GM23338 (cell line): ENCODE measurements at regions not wholly inside any gene's neighbourhood (a gene's known extent, or its start where the extent isn't known, plus 50 kb on each side); places are given as distances from the start of the nearest gene placed in this dataset.

ENCODE experiments used
- CREB1 ChIP-seq: fragments of 250-450 bp; sonication (Bioruptor Pico); IDR thresholded peaks from 2 replicates; pipeline ENCODE4 v1.5.0; 2020; ENCODE audit warnings: low read depth, mild to moderate bottlenecking, moderate library complexity
- EZH2 ChIP-seq: fragments of 200-600 bp; sonication (generic); IDR thresholded peaks from one replicate; pipeline ENCODE4 v1.8.0; 2017; ENCODE audit warnings: antibody characterized with exemption, mild to moderate bottlenecking, low read depth; ENCODE audit not compliant: unreplicated experiment
- EZH2phosphoT487 ChIP-seq: fragments of 200-600 bp; sonication (generic); IDR thresholded peaks from one replicate; pipeline ENCODE4 v1.8.1; 2018; ENCODE audit warnings: antibody characterized with exemption; ENCODE audit not compliant: unreplicated experiment
- JUNB ChIP-seq: IDR thresholded peaks from one replicate; pipeline ENCODE4 v1.6.1; 2016; ENCODE audit warnings: antibody characterized with exemption; ENCODE audit not compliant: unreplicated experiment
- NANOG ChIP-seq: IDR thresholded peaks from 2 replicates; pipeline ENCODE4 v1.6.1; 2016; ENCODE audit warnings: antibody characterized with exemption, borderline replicate concordance
- POLR2AphosphoS5 ChIP-seq: IDR thresholded peaks from 2 replicates; pipeline ENCODE4 v1.6.1; 2016; ENCODE audit warnings: antibody characterized with exemption, low read depth
- REST ChIP-seq: IDR thresholded peaks from one replicate; pipeline ENCODE4 v1.6.1; 2018; ENCODE audit warnings: antibody characterized with exemption; ENCODE audit not compliant: unreplicated experiment
- STAT1 ChIP-seq: IDR thresholded peaks from one replicate; pipeline ENCODE4 v1.6.1; 2016; ENCODE audit warnings: antibody characterized with exemption; ENCODE audit not compliant: unreplicated experiment
- ZNF331 ChIP-seq: fragments of 250-450 bp; sonication (Bioruptor Pico); IDR thresholded peaks from 2 replicates; pipeline ENCODE4 v1.5.0; 2020; ENCODE audit warnings: low read depth, mild to moderate bottlenecking, moderate library complexity
- TF ChIP-seq, protein P1 (sequence below), 2 experiments: fragments of 200-600 bp in 1 of 2; sonication (generic) in 1 of 2; conservative IDR thresholded peaks; 2 replicates each; pipeline versions ENCODE4 v1.5.1 to v1.6.1; 2016 to 2017; ENCODE audit warnings: antibody characterized with exemption in 2 of 2, low read depth in 2 of 2, mild to moderate bottlenecking in 2 of 2, moderate library complexity in 1 of 2
- TF ChIP-seq, protein P2 (sequence below): IDR thresholded peaks from 2 replicates; pipeline ENCODE4 v1.6.1; 2016; ENCODE audit warnings: antibody characterized with exemption
- TF ChIP-seq, protein P3 (sequence below): fragments of 250-450 bp; sonication (Bioruptor Pico); IDR thresholded peaks from 2 replicates; pipeline ENCODE4 v1.5.0; 2020; ENCODE audit warnings: mild to moderate bottlenecking, moderate library complexity

DNA sequence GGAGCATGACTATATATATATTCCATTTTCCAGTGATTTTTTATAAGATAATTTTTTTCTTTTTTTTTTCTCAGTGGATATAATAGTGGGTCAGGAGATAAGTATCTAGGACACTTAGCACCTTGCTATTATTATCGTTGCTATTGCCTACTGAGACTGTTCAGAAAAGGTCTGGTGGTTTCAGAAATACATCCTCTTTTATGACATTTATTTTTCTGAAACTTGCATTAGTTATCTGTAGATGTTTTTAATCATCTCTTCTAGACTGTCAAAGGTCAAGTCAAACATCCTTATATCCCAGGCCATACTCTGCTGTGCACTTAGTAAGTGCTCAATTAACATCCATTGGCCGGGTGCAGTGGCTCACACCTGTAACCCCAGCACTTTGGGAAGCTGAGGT, 72.9 kb upstream of the MED14 start:
- TF ChIP-seq POLR2AphosphoS5 (no peak), EZH2phosphoT487 (no peak), EZH2 (no peak), REST (no peak), CREB1 (no peak), STAT1 (no peak), JUNB (no peak), ZNF331 (CRISPR knock-in tag) (no peak), NANOG (no peak)
- TF ChIP-seq, protein P1, sequence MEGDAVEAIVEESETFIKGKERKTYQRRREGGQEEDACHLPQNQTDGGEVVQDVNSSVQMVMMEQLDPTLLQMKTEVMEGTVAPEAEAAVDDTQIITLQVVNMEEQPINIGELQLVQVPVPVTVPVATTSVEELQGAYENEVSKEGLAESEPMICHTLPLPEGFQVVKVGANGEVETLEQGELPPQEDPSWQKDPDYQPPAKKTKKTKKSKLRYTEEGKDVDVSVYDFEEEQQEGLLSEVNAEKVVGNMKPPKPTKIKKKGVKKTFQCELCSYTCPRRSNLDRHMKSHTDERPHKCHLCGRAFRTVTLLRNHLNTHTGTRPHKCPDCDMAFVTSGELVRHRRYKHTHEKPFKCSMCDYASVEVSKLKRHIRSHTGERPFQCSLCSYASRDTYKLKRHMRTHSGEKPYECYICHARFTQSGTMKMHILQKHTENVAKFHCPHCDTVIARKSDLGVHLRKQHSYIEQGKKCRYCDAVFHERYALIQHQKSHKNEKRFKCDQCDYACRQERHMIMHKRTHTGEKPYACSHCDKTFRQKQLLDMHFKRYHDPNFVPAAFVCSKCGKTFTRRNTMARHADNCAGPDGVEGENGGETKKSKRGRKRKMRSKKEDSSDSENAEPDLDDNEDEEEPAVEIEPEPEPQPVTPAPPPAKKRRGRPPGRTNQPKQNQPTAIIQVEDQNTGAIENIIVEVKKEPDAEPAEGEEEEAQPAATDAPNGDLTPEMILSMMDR (conservative IDR thresholded peaks at IDR 0.05; ENCODE audit: low read depth in 2 of 2) = no peak
- TF ChIP-seq, protein P2, sequence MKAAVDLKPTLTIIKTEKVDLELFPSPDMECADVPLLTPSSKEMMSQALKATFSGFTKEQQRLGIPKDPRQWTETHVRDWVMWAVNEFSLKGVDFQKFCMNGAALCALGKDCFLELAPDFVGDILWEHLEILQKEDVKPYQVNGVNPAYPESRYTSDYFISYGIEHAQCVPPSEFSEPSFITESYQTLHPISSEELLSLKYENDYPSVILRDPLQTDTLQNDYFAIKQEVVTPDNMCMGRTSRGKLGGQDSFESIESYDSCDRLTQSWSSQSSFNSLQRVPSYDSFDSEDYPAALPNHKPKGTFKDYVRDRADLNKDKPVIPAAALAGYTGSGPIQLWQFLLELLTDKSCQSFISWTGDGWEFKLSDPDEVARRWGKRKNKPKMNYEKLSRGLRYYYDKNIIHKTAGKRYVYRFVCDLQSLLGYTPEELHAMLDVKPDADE = no peak
- TF ChIP-seq, protein P3, sequence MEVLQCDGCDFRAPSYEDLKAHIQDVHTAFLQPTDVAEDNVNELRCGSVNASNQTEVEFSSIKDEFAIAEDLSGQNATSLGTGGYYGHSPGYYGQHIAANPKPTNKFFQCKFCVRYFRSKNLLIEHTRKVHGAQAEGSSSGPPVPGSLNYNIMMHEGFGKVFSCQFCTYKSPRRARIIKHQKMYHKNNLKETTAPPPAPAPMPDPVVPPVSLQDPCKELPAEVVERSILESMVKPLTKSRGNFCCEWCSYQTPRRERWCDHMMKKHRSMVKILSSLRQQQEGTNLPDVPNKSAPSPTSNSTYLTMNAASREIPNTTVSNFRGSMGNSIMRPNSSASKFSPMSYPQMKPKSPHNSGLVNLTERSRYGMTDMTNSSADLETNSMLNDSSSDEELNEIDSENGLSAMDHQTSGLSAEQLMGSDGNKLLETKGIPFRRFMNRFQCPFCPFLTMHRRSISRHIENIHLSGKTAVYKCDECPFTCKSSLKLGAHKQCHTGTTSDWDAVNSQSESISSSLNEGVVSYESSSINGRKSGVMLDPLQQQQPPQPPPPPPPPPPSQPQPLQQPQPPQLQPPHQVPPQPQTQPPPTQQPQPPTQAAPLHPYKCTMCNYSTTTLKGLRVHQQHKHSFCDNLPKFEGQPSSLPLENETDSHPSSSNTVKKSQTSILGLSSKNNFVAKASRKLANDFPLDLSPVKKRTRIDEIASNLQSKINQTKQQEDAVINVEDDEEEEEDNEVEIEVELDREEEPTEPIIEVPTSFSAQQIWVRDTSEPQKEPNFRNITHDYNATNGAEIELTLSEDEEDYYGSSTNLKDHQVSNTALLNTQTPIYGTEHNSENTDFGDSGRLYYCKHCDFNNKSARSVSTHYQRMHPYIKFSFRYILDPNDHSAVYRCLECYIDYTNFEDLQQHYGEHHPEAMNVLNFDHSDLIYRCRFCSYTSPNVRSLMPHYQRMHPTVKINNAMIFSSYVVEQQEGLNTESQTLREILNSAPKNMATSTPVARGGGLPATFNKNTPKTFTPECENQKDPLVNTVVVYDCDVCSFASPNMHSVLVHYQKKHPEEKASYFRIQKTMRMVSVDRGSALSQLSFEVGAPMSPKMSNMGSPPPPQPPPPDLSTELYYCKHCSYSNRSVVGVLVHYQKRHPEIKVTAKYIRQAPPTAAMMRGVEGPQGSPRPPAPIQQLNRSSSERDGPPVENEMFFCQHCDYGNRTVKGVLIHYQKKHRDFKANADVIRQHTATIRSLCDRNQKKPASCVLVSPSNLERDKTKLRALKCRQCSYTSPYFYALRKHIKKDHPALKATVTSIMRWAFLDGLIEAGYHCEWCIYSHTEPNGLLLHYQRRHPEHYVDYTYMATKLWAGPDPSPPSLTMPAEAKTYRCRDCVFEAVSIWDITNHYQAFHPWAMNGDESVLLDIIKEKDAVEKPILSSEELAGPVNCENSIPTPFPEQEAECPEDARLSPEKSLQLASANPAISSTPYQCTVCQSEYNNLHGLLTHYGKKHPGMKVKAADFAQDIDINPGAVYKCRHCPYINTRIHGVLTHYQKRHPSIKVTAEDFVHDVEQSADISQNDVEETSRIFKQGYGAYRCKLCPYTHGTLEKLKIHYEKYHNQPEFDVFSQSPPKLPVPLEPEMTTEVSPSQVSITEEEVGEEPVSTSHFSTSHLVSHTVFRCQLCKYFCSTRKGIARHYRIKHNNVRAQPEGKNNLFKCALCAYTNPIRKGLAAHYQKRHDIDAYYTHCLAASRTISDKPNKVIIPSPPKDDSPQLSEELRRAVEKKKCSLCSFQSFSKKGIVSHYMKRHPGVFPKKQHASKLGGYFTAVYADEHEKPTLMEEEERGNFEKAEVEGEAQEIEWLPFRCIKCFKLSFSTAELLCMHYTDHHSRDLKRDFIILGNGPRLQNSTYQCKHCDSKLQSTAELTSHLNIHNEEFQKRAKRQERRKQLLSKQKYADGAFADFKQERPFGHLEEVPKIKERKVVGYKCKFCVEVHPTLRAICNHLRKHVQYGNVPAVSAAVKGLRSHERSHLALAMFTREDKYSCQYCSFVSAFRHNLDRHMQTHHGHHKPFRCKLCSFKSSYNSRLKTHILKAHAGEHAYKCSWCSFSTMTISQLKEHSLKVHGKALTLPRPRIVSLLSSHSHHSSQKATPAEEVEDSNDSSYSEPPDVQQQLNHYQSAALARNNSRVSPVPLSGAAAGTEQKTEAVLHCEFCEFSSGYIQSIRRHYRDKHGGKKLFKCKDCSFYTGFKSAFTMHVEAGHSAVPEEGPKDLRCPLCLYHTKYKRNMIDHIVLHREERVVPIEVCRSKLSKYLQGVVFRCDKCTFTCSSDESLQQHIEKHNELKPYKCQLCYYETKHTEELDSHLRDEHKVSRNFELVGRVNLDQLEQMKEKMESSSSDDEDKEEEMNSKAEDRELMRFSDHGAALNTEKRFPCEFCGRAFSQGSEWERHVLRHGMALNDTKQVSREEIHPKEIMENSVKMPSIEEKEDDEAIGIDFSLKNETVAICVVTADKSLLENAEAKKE (CRISPR knock-in tag) = no peak
